SK-N-SH (cell line): ENCODE measurements at regions not wholly inside any gene's neighbourhood (a gene's known extent, or its start where the extent isn't known, plus 50 kb on each side); places are given as distances from the start of the nearest gene placed in this dataset.

Experiments used
- CTCF ChIA-PET: fragments of 300-600, 350-600 bp; formaldehyde crosslinking; extraction: SDS; loops from one replicate; lab custom pipeline; 2021; lab: Yijun Ruan, JAX
- POLR2A ChIA-PET: fragments of 350-600 bp; sonication (Branson Sonifier 250); formaldehyde crosslinking; extraction: SDS; loops from one replicate; lab custom pipeline; 2020; ENCODE audit warnings: antibody characterized with exemption, inconsistent platforms; lab: Yijun Ruan, JAX
- DNase-seq: peaks from one replicate; pipeline ENCODE4 v3.0.0; 2012
- H2AFZ ChIP-seq: fragments of 200-600 bp; sonication (generic); 2 replicates; pipeline ENCODE4 v1.8.1; 2016; ENCODE audit warnings: antibody characterized with exemption, mild to moderate bottlenecking, low read depth
- H3F3A ChIP-seq: fragments of 200-600 bp; sonication (generic); replicated peaks from 2 replicates; pipeline ENCODE3; 2016; ENCODE audit warnings: antibody characterized with exemption, mild to moderate bottlenecking; ENCODE audit not compliant: insufficient read depth
- H3K27ac ChIP-seq, 2 experiments: fragments of 200-500 bp in 1 of 2; fragments of 200-600 bp in 1 of 2; sonication (Bioruptor generic) in 1 of 2; sonication (generic), shearing (Covaris generic) in 1 of 2; 2 replicates each; pipeline versions ENCODE4 v1.5.1 to v1.6.1; 2014 to 2016; ENCODE audit warnings: low read depth in 2 of 2, inconsistent platforms in 1 of 2, low read length in 1 of 2, mild to moderate bottlenecking in 1 of 2, mixed read lengths in 1 of 2
- H3K27me3 ChIP-seq: fragments of 200-600 bp; sonication (generic), shearing (Covaris generic); 2 replicates; pipeline ENCODE4 v1.6.1; 2016; ENCODE audit warnings: mixed run types; ENCODE audit not compliant: insufficient read depth
- H3K36me3 ChIP-seq, 2 experiments: fragments of 200-500 bp in 1 of 2; fragments of 200-600 bp in 1 of 2; sonication (Bioruptor generic) in 1 of 2; sonication (generic) in 1 of 2; replicated peaks in 1 of 2; 2 replicates each; pipeline versions ENCODE3 to v1.5.1; 2014 to 2016; ENCODE audit warnings: low read length in 1 of 2, mild to moderate bottlenecking in 1 of 2; ENCODE audit not compliant: insufficient read depth in 2 of 2, control insufficient read depth in 1 of 2
- H3K4me1 ChIP-seq, 2 experiments: fragments of 200-500 bp in 1 of 2; fragments of 200-600 bp in 1 of 2; sonication (Bioruptor generic) in 1 of 2; sonication (generic), shearing (Covaris generic) in 1 of 2; 2 replicates each; pipeline versions ENCODE4 v1.5.1 to v1.6.1; 2014 to 2016; ENCODE audit warnings: low read depth in 1 of 2, low read length in 1 of 2, mixed run types in 1 of 2; ENCODE audit not compliant: insufficient read depth in 2 of 2, control insufficient read depth in 1 of 2
- H3K4me2 ChIP-seq: fragments of 200-600 bp; sonication (generic), shearing (Covaris generic); 2 replicates; pipeline ENCODE4 v1.6.1; 2017; ENCODE audit warnings: mixed run types
- H3K4me3 ChIP-seq, 2 experiments: fragments of 200-500 bp in 1 of 2; fragments of 200-600 bp in 1 of 2; sonication (Bioruptor generic) in 1 of 2; sonication (generic), shearing (Covaris generic) in 1 of 2; 2 replicates each; pipeline versions ENCODE4 v1.5.1 to v1.8.1; 2014 to 2016; ENCODE audit warnings: low read depth in 2 of 2, inconsistent platforms in 1 of 2, low read length in 1 of 2, mild to moderate bottlenecking in 1 of 2, mixed read lengths in 1 of 2, moderate library complexity in 1 of 2
- H3K79me2 ChIP-seq: fragments of 200-600 bp; sonication (generic); 2 replicates; pipeline ENCODE4 v1.8.1; 2017; ENCODE audit warnings: mild to moderate bottlenecking; ENCODE audit not compliant: insufficient read depth
- H3K9ac ChIP-seq: fragments of 200-600 bp; sonication (generic); 2 replicates; pipeline ENCODE4 v1.6.1; 2017; ENCODE audit warnings: mixed run types
- H3K9me2 ChIP-seq: fragments of 200-600 bp; sonication (generic); 2 replicates; pipeline ENCODE4 v1.6.1; 2017; ENCODE audit warnings: mixed run types
- H3K9me3 ChIP-seq: fragments of 200-600 bp; sonication (generic); 2 replicates; pipeline ENCODE4 v1.6.1; 2017; ENCODE audit warnings: mixed run types, mild to moderate bottlenecking, moderate library complexity
- H4K20me1 ChIP-seq: fragments of 200-600 bp; sonication (generic); 2 replicates; pipeline ENCODE4 v1.6.1; 2017; ENCODE audit warnings: mild to moderate bottlenecking, mixed run types; ENCODE audit not compliant: insufficient read depth
- ELF1 ChIP-seq: IDR thresholded peaks from 2 replicates; pipeline ENCODE4 v1.4.0; 2012
- EP300 ChIP-seq, 2 experiments: IDR thresholded peaks; 2 replicates each; pipeline versions ENCODE4 v1.4.0 to v1.6.1; 2012; ENCODE audit warnings: borderline replicate concordance in 1 of 2, low read depth in 1 of 2, low read length in 1 of 2
- FOXJ3 ChIP-seq: sonication (generic); formaldehyde crosslinking; IDR thresholded peaks from 2 replicates; pipeline ENCODE4 v1.5.1; 2020; ENCODE audit warnings: mild to moderate bottlenecking, missing genetic modification reagents
- GABPA ChIP-seq: IDR thresholded peaks from 2 replicates; pipeline ENCODE4 v1.4.0; 2012; ENCODE audit warnings: low read depth, mild to moderate bottlenecking
- JUND ChIP-seq: IDR thresholded peaks from 2 replicates; pipeline ENCODE4 v1.4.0; 2012
- MXI1 ChIP-seq: IDR thresholded peaks from 2 replicates; pipeline ENCODE4 v1.6.1; 2012; ENCODE audit warnings: mild to moderate bottlenecking, low read depth, low read length, improper control_type of control experiment
- NRF1 ChIP-seq: IDR thresholded peaks from 2 replicates; pipeline ENCODE4 v1.6.1; 2012; ENCODE audit warnings: low read depth, mild to moderate bottlenecking, low read length
- RAD21 ChIP-seq: IDR thresholded peaks from 2 replicates; pipeline ENCODE4 v1.6.1; 2012; ENCODE audit warnings: mild to moderate bottlenecking, low read length
- RFX5 ChIP-seq: IDR thresholded peaks from 2 replicates; pipeline ENCODE4 v1.6.1; 2012; ENCODE audit warnings: mild to moderate bottlenecking, improper control_type of control experiment, low read length
- RXRA ChIP-seq: IDR thresholded peaks from 2 replicates; pipeline ENCODE4 v1.4.0; 2012; ENCODE audit warnings: low read depth, mild to moderate bottlenecking, borderline replicate concordance
- SIN3A ChIP-seq: IDR thresholded peaks from 2 replicates; pipeline ENCODE4 v1.6.1; 2012; ENCODE audit warnings: low read depth, mild to moderate bottlenecking, low read length, moderate library complexity, borderline replicate concordance
- SMC3 ChIP-seq: IDR thresholded peaks from 2 replicates; pipeline ENCODE4 v1.6.1; 2012; ENCODE audit warnings: low read depth, low read length, improper control_type of control experiment
- TAF1 ChIP-seq: IDR thresholded peaks from 2 replicates; pipeline ENCODE4 v1.6.1; 2012; ENCODE audit warnings: low read depth, mild to moderate bottlenecking, low read length, moderate library complexity, borderline replicate concordance
- TCF12 ChIP-seq: IDR thresholded peaks from 2 replicates; pipeline ENCODE4 v1.4.0; 2012
- TEAD4 ChIP-seq: IDR thresholded peaks from 2 replicates; pipeline ENCODE4 v1.4.0; 2012; ENCODE audit warnings: mild to moderate bottlenecking, borderline replicate concordance; ENCODE audit not compliant: insufficient read depth
- YY1 ChIP-seq: IDR thresholded peaks from 2 replicates; pipeline ENCODE4 v1.4.0; 2012; ENCODE audit warnings: low read depth, mild to moderate bottlenecking
- WGBS: methylation state at CpG from one replicate; pipeline ENCODE4 v1.1.6; 2017; ENCODE audit warnings: low lambda C conversion rate; 5-methylcytosine and 5-hydroxymethylcytosine counted together
- TF ChIP-seq, protein P1 (sequence below): IDR thresholded peaks from 2 replicates; pipeline ENCODE4 v1.4.0; 2012; ENCODE audit warnings: low read depth, borderline replicate concordance
- TF ChIP-seq, protein P2 (sequence below): IDR thresholded peaks from 2 replicates; pipeline ENCODE4; 2012
- TF ChIP-seq, protein P3 (sequence below): fragments of 150-350 bp; IDR thresholded peaks from 2 replicates; pipeline ENCODE4 v1.6.1; 2016; ENCODE audit warnings: mild to moderate bottlenecking, low read depth, low read length

DNA sequence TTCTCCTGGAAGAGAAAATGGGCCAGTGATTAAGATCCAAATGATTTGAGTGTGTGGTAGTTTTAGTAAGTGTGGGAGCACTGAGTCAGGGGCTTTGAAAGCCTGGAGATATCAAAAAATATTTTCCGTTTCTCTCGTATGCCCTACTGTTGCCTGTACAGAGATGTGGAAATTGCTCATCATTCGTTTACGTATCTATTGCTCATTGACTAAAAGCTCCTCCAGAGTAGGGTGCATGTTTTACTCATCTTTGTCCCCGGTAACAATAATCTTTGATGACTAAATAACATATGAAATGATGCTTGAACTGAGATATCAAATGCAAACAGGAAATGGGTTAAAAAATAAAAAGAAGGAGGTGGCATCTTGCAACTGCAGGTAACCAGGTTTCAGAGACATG is 114.2 kb upstream of the FST start:
- Histone ChIP-seq H3K27ac (peak overlapping the region in 1 of 2 experiments; percentile 72; a peak in 2 of 4 replicates), H3K4me1 (peaks cover 0 to 19% of the 10 kb centered on the region in 2 experiments; a peak in 3 of 4 replicates), H3K4me2 (no peak overlapping the region), H3K9ac (peak overlapping the region; percentile 26; the same call in 1 of the 2 replicates), H3K79me2 (no peaks in the 10 kb centered on the region), H3K4me3 (no peak overlapping the region), H3K27me3 (no peaks in the 10 kb centered on the region), H3F3A (peaks cover 36% of the 10 kb centered on the region), H3K9me3 (no peaks in the 10 kb centered on the region), H3K36me3 (no peaks in the 10 kb centered on the region), H3K9me2 (no peaks in the 10 kb centered on the region), H2AFZ (no peak overlapping the region), H4K20me1 (no peaks in the 10 kb centered on the region)
- WGBS, result 28% methylated on average over 5 of the region's 5 CpGs
- ChIA-PET POLR2A (no interaction called here), CTCF (no interaction called here)
- DNase-seq, result no peak
- TF ChIP-seq JUND, result 0 out of 2 replicates have a peak, but pooled peaks have one; percentile 11
- 0 out of 2 replicates have a peak, but pooled peaks have one; percentile 6 for TF ChIP-seq TCF12
- no peak for TF ChIP-seq NRF1

DNA sequence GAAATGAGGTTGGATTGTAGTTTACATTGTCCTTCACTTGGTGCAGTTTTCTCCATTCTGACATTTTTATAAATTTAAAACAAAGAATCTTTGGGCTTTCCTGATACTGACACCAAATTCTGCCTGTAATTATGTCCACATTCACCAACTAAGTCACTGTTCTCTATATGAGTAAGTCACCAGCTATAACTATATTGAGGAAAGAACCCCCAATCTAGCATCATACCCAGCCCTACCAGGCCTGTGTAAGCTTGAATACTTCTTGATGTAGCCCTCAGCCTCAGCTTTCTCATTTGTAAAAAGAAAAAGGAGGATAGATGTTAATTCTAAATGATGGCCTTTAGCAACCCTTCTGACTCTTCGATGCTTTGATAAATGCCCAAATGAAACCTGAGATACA is 112.7 kb upstream of the FST start:
- no peak for DNase-seq
- Histone ChIP-seq H3K9me2 (no peaks in the 10 kb centered on the region), H3K27ac (0 out of 4 replicates have a peak overlapping the region, but pooled peaks of 1 of the 2 experiments have one; percentile 9), H2AFZ (no peak overlapping the region), H3K4me3 (no peak overlapping the region), H4K20me1 (no peaks in the 10 kb centered on the region), H3K4me1 (peaks cover 0 to 11% of the 10 kb centered on the region in 2 experiments; a peak in 2 of 4 replicates), H3K9me3 (peaks cover 6% of the 10 kb centered on the region; the same call in 1 of the 2 replicates), H3K9ac (no peak overlapping the region), H3K27me3 (no peaks in the 10 kb centered on the region), H3K36me3 (no peaks in the 10 kb centered on the region), H3K4me2 (no peak overlapping the region), H3K79me2 (no peaks in the 10 kb centered on the region), H3F3A (peaks cover 28% of the 10 kb centered on the region)
- CTCF ChIA-PET, result no interaction called here
- TF ChIP-seq SIN3A, result no peak
- TF ChIP-seq MXI1, result no peak
- no peak for TF ChIP-seq TCF12
- TF ChIP-seq, protein P1, sequence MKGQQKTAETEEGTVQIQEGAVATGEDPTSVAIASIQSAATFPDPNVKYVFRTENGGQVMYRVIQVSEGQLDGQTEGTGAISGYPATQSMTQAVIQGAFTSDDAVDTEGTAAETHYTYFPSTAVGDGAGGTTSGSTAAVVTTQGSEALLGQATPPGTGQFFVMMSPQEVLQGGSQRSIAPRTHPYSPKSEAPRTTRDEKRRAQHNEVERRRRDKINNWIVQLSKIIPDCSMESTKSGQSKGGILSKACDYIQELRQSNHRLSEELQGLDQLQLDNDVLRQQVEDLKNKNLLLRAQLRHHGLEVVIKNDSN, result no peak
- TF ChIP-seq EP300 (IDR thresholded peaks at IDR 0.05; ENCODE audit: borderline replicate concordance in 1 of 2, low read depth in 1 of 2, low read length in 1 of 2), result no peak
- no peak for TF ChIP-seq TAF1
- no peak for TF ChIP-seq RAD21
- TF ChIP-seq ELF1, result no peak
- TF ChIP-seq SMC3, result no peak
- TF ChIP-seq NRF1, result no peak
- TF ChIP-seq, protein P2, sequence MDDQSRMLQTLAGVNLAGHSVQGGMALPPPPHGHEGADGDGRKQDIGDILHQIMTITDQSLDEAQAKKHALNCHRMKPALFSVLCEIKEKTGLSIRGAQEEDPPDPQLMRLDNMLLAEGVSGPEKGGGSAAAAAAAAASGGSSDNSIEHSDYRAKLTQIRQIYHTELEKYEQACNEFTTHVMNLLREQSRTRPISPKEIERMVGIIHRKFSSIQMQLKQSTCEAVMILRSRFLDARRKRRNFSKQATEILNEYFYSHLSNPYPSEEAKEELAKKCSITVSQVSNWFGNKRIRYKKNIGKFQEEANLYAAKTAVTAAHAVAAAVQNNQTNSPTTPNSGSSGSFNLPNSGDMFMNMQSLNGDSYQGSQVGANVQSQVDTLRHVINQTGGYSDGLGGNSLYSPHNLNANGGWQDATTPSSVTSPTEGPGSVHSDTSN, result no peak
- no peak for TF ChIP-seq FOXJ3 (CRISPR knock-in tag)
- TF ChIP-seq, protein P3, sequence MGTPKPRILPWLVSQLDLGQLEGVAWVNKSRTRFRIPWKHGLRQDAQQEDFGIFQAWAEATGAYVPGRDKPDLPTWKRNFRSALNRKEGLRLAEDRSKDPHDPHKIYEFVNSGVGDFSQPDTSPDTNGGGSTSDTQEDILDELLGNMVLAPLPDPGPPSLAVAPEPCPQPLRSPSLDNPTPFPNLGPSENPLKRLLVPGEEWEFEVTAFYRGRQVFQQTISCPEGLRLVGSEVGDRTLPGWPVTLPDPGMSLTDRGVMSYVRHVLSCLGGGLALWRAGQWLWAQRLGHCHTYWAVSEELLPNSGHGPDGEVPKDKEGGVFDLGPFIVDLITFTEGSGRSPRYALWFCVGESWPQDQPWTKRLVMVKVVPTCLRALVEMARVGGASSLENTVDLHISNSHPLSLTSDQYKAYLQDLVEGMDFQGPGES, result no peak
- TF ChIP-seq RFX5, result no peak
- TF ChIP-seq RXRA, result no peak
- no peak for TF ChIP-seq GABPA
- TF ChIP-seq YY1, result no peak
- no peak for TF ChIP-seq JUND
- no peak for TF ChIP-seq TEAD4
- 62% methylated on average over 1 of the region's 1 CpG for WGBS
- POLR2A ChIA-PET, result no interaction called here
